Activated CD4-positive, alpha-beta T cell treated with anti-CD3 and anti-CD28 coated beads for 36 hours (primary cell): ENCODE measurements at regions not wholly inside any gene's neighbourhood (a gene's known extent, or its start where the extent isn't known, plus 50 kb on each side); places are given as distances from the start of the nearest gene placed in this dataset.
"Not testable (repeated sequence)": the region's sequence is repeated elsewhere in the genome, so short reads cannot be mapped to it uniquely, and the experiment has no call there.

Source experiments
- ATAC-seq: fragments of 200-7000 bp; cut with Tn5 transposase; one replicate; pipeline ENCODE4 v1.10.0; 2021; ENCODE audit warnings: mild to moderate bottlenecking, moderate library complexity
- CTCF ChIA-PET: fragments of 350-600 bp; sonication (Branson Sonifier 250); formaldehyde crosslinking; loops from one replicate; lab custom pipeline; 2021; ENCODE audit warnings: antibody characterized with exemption; lab: Charles Lee
- POLR2A ChIA-PET: fragments of 350-600 bp; sonication (Branson Sonifier 250); formaldehyde crosslinking; loops from one replicate; lab custom pipeline; 2021; ENCODE audit warnings: antibody characterized with exemption, inconsistent platforms; lab: Charles Lee
- DNase-seq: peaks from one replicate; pipeline ENCODE4 v3.0.0-alpha.2; 2020
- H3K27ac Mint-ChIP-seq: one replicate; pipeline ENCODE4 v1.8.0; 2021; ENCODE audit warnings: mixed read lengths
- H3K27me3 Mint-ChIP-seq: one replicate; pipeline ENCODE4 v1.8.0; 2021; ENCODE audit warnings: mixed read lengths
- H3K36me3 Mint-ChIP-seq: one replicate; pipeline ENCODE4 v1.8.0; 2021; ENCODE audit warnings: low read depth, mixed read lengths
- H3K4me1 Mint-ChIP-seq: one replicate; pipeline ENCODE4 v1.8.0; 2021; ENCODE audit warnings: mixed read lengths
- H3K4me3 Mint-ChIP-seq: one replicate; pipeline ENCODE4 v1.8.0; 2021; ENCODE audit warnings: mild to moderate bottlenecking, moderate library complexity, mixed read lengths
- H3K9me3 Mint-ChIP-seq: one replicate; pipeline ENCODE4 v1.8.0; 2021; ENCODE audit warnings: low read depth, mixed read lengths
- intact Hi-C, 2 experiments: fragments of 100-400 bp; cut with DNase I in 1 of 2; cut with micrococcal nuclease in 1 of 2; formaldehyde crosslinking; loops; one replicate each; pipeline versions ENCODE4 v1.14.2 to v1.15.1; 2022 to 2024; cut with DNase I, micrococcal nuclease

DNA sequence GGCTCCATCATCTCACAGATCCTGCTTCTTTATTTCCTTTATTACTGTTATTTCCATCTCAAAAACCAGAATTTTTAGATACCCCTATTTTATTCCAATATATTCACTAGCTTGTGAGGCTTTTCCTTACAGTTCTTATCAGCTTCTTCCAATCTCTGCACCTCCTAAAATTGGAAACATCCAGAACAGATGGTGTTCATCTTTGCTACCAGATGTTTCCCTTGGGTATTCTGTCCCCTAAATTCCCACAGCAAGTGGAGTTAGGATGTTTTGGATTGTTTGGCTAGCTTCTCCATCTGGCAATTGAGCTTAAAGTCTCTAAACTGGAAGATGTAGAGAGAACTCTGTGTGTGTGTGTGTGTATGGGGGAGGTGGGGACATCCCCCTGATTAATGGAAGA lies 580.4 kb downstream of the DTWD2 start:
- CTCF ChIA-PET, result no interaction called here

GRCh38 chr5:118405650-118406061 lies 582.7 kb downstream of the DTWD2 start:
- ChIA-PET POLR2A (no interaction called here), CTCF (interaction anchor here (0.6 kb wide), 1 partner anchor 472 kb away, joined by 3 read pairs; no protein-coding TSS in a partner anchor)
- DNase-seq (no peak), ATAC-seq (no peak)
- peaks cover 9% of the 10 kb centered on the region for H3K9me3 Mint-ChIP-seq
- H3K4me1 Mint-ChIP-seq, result no peaks in the 10 kb centered on the region
- intact Hi-C loops, result no loop called here
- no peak overlapping the region for H3K4me3 Mint-ChIP-seq
- H3K27me3 Mint-ChIP-seq, result no peaks in the 10 kb centered on the region
- H3K27ac Mint-ChIP-seq, result no peak overlapping the region
- H3K36me3 Mint-ChIP-seq, result no peaks in the 10 kb centered on the region

More for the DNA sequence above, 580.4 kb downstream of the DTWD2 start:
- H3K27me3 Mint-ChIP-seq, result no peaks in the 10 kb centered on the region
- intact Hi-C loops, result no loop called here
- no peaks in the 10 kb centered on the region for H3K36me3 Mint-ChIP-seq
- ATAC-seq, result no peak
- H3K9me3 Mint-ChIP-seq, result peaks cover 5% of the 10 kb centered on the region
- DNase-seq, result no peak
- H3K4me3 Mint-ChIP-seq, result no peak overlapping the region
- H3K27ac Mint-ChIP-seq, result no peak overlapping the region
- POLR2A ChIA-PET, result no interaction called here
- H3K4me1 Mint-ChIP-seq, result no peaks in the 10 kb centered on the region

DNA sequence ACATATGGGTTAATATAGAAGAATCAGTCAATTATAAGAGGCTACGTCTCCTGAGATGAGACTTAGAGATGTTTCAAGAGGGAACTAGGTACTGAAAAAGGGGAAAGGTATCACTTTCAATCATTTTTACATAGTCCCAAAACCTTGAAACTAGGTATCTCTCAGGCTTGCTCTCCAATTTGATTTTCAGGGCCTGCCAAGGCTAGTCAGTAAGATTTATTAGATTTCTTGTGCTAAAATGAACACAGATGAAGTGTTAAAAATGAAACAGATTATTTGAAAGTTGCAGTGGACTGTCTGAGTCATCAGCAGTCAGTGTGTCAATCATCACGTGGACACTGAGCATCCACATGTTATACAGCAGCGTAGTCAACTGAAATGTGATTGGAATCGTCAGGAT lies 591.1 kb downstream of the DTWD2 start:
- no peaks in the 10 kb centered on the region for H3K36me3 Mint-ChIP-seq
- no peaks in the 10 kb centered on the region for H3K4me1 Mint-ChIP-seq
- no peak for DNase-seq
- ChIA-PET POLR2A (no interaction called here), CTCF (no interaction called here)
- ATAC-seq, result no peak
- H3K4me3 Mint-ChIP-seq, result no peak overlapping the region
- no peak overlapping the region for H3K27ac Mint-ChIP-seq
- H3K9me3 Mint-ChIP-seq, result peaks cover 10% of the 10 kb centered on the region
- intact Hi-C loops, result no loop called here
- H3K27me3 Mint-ChIP-seq, result no peaks in the 10 kb centered on the region

- DNase-seq (no peak), ATAC-seq (no peak)
- H3K27ac Mint-ChIP-seq, result no peak overlapping the region
- no peaks in the 10 kb centered on the region for H3K27me3 Mint-ChIP-seq
- H3K4me3 Mint-ChIP-seq, result no peak overlapping the region
- H3K36me3 Mint-ChIP-seq, result no peaks in the 10 kb centered on the region
- ChIA-PET POLR2A (no interaction called here), CTCF (no interaction called here)
- intact Hi-C loops, result no loop called here
- H3K9me3 Mint-ChIP-seq, result no peaks in the 10 kb centered on the region
- no peaks in the 10 kb centered on the region for H3K4me1 Mint-ChIP-seq
Observed at GRCh38 chr5:118392491-118392890, 595.9 kb downstream of the DTWD2 start.

- DNase-seq, ATAC-seq, H3K27me3 Mint-ChIP-seq, intact Hi-C loops, H3K9me3 Mint-ChIP-seq, POLR2A ChIA-PET, H3K4me1 Mint-ChIP-seq, CTCF ChIA-PET, H3K36me3 Mint-ChIP-seq, H3K27ac Mint-ChIP-seq, H3K4me3 Mint-ChIP-seq: not testable (repeated sequence)
Observed at GRCh38 chr5:118382931-118383330, 605.4 kb downstream of the DTWD2 start.

DNA sequence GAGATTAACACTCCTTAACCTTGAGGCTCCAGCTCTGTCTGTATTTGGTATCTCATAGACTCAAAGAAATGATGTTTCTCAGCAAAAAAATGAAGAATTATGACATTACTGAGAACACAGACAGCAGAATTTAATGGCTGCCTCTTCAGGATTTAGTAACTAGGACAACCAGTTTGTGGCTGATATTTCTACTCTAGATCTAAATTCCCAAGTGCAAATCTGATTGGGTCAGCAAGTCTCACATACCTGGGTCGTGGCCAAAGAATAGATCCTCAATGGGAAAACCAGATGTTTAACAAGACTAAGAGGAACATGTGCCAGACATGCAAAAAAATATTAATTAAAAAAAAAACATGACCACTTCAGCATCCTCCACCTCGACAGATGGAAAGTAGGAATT lies 608.9 kb downstream of the DTWD2 start:
- no peaks in the 10 kb centered on the region for H3K9me3 Mint-ChIP-seq
- H3K4me3 Mint-ChIP-seq, result no peak overlapping the region
- no peak overlapping the region for H3K27ac Mint-ChIP-seq
- intact Hi-C loops, result no loop called here
- ATAC-seq (no peak), DNase-seq (no peak)
- H3K27me3 Mint-ChIP-seq, result no peaks in the 10 kb centered on the region
- no peaks in the 10 kb centered on the region for H3K36me3 Mint-ChIP-seq
- POLR2A ChIA-PET, result no interaction called here
- CTCF ChIA-PET, result interaction anchor here (0.7 kb wide), 1 partner anchor 1311 kb away, joined by 3 read pairs; no protein-coding TSS in a partner anchor
- no peaks in the 10 kb centered on the region for H3K4me1 Mint-ChIP-seq

DNA sequence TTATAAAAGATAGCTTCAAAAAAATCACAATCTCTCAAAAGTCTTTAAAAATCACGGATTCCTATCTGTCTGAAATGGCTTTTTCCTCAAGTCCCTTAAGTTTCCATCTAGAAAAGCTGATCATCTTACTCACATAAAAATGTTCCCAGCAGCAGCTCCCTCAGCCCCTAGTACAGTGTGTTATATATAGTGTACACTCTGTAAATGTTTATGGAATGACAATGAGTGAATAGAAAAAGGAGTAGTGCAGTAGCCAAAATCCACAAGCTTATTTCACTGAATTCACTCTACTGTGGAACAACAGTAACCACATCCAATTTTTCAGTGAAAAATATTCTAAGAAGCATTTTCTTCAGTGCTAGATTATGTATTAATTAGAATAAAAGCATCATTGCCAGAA lies 609.4 kb downstream of the DTWD2 start:
- intact Hi-C loops, result no loop called here
- Mint-ChIP-seq H3K27ac (no peak overlapping the region), H3K4me1 (no peaks in the 10 kb centered on the region), H3K4me3 (no peak overlapping the region), H3K36me3 (no peaks in the 10 kb centered on the region), H3K27me3 (no peaks in the 10 kb centered on the region), H3K9me3 (no peaks in the 10 kb centered on the region)
- ChIA-PET POLR2A (no interaction called here), CTCF (no interaction called here)
- ATAC-seq (no peak), DNase-seq (no peak)

- ATAC-seq (no peak), DNase-seq (no peak)
- H3K4me3 Mint-ChIP-seq, result no peak overlapping the region
- H3K27me3 Mint-ChIP-seq, result no peaks in the 10 kb centered on the region
- no peaks in the 10 kb centered on the region for H3K4me1 Mint-ChIP-seq
- POLR2A ChIA-PET, result no interaction called here
- H3K27ac Mint-ChIP-seq, result no peak overlapping the region
- intact Hi-C loops, result no loop called here
- H3K36me3 Mint-ChIP-seq, result no peaks in the 10 kb centered on the region
- CTCF ChIA-PET, result no interaction called here
- H3K9me3 Mint-ChIP-seq, result no peaks in the 10 kb centered on the region
Observed at GRCh38 chr5:118377420-118377819, 610.9 kb downstream of the DTWD2 start.

DNA sequence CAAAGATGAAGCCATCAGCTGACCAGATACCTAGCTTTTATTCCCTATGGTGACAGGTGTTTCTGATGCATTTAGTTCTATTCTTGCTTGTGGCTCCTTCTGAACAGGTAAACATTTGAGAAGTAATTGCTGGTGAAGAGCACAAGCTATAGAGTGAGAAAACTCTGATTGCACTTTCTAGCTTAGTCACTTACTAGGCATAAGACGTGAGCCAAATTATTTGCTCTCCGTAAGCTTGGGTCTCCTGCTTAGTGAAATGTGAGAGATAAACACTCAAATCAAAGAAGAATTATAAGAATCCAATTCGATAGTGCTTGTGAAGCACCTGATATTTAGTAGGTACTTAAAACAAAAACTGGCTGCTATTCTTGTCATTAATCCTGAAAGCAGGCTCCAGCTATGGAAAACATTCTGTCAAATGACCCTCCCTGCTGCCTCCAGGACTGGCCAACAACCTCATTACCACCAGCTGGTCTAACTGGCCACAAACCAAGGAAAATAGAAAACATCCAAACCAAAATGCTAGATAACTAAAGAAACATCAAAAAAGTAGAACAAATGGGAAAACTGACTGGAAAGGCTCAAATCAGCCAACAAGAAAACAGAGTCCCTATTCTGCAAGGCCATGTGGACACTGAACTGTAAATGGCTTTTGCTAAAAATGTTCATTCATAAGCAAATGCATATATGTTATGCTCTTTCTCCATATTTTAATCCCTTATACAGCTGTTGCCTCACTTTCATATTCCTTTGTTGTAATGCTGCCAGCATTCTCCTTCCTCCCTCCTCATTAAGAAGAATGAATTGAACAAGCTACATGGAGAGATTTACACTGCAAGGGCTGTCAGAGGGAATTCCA lies 616.1 kb downstream of the DTWD2 start:
- ATAC-seq (no peak), DNase-seq (no peak)
- POLR2A ChIA-PET, result no interaction called here
- Mint-ChIP-seq H3K4me3 (no peak overlapping the region), H3K27ac (no peak overlapping the region), H3K4me1 (no peaks in the 10 kb centered on the region), H3K27me3 (no peaks in the 10 kb centered on the region), H3K36me3 (no peaks in the 10 kb centered on the region), H3K9me3 (no peaks in the 10 kb centered on the region)
- intact Hi-C loops, result no loop called here
- CTCF ChIA-PET, result no interaction called here

- POLR2A ChIA-PET, result no interaction called here
- no peak for ATAC-seq
- H3K27me3 Mint-ChIP-seq, result no peaks in the 10 kb centered on the region
- CTCF ChIA-PET, result no interaction called here
- H3K36me3 Mint-ChIP-seq, result no peaks in the 10 kb centered on the region
- no peak overlapping the region for H3K4me3 Mint-ChIP-seq
- peaks cover 2% of the 10 kb centered on the region for H3K9me3 Mint-ChIP-seq
- no peak for DNase-seq
- H3K4me1 Mint-ChIP-seq, result no peaks in the 10 kb centered on the region
- no peak overlapping the region for H3K27ac Mint-ChIP-seq
- intact Hi-C loops, result no loop called here
Observed at GRCh38 chr5:118366429-118366828, 621.9 kb downstream of the DTWD2 start.

GRCh38 chr5:118365718-118366117 lies 622.6 kb downstream of the DTWD2 start:
- POLR2A ChIA-PET, result no interaction called here
- ATAC-seq, result no peak

DNA sequence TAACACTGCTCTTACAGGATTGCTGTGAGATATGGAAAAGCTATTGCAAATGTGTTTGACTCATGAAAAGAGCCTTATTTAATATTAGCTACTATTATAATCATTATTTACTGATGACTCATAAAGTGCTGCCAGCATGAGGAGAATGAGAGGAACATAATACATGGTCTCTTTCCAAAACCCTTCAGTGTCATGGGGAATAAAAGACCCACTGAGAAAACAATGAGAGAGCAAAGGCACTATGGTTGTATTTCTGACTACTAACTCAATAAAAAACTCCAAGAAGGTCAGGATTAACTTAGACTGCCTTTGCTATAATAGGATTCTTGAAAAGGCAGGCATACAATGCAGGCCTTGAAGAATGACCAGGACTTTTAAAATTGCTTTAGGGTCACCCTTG lies 633.5 kb downstream of the DTWD2 start:
- no peak overlapping the region for H3K27ac Mint-ChIP-seq
- CTCF ChIA-PET, result no interaction called here
- no peaks in the 10 kb centered on the region for H3K36me3 Mint-ChIP-seq
- DNase-seq, result no peak
- H3K4me3 Mint-ChIP-seq, result no peak overlapping the region
- no peaks in the 10 kb centered on the region for H3K27me3 Mint-ChIP-seq
- H3K9me3 Mint-ChIP-seq, result no peaks in the 10 kb centered on the region
- H3K4me1 Mint-ChIP-seq, result no peaks in the 10 kb centered on the region
- intact Hi-C loops, result no loop called here
- POLR2A ChIA-PET, result no interaction called here
- ATAC-seq, result no peak

More at GRCh38 chr5:118365718-118366117, 622.6 kb downstream of the DTWD2 start:
- intact Hi-C loops, result no loop called here
- CTCF ChIA-PET, result no interaction called here
- Mint-ChIP-seq H3K27me3 (no peaks in the 10 kb centered on the region), H3K36me3 (no peaks in the 10 kb centered on the region), H3K4me1 (no peaks in the 10 kb centered on the region), H3K9me3 (peaks cover 2% of the 10 kb centered on the region), H3K4me3 (no peak overlapping the region), H3K27ac (no peak overlapping the region)
- no peak for DNase-seq
